ENCODE measurements at regions not wholly inside any gene's neighbourhood (a gene's known extent, or its start where the extent isn't known, plus 50 kb on each side); places are given as distances from the start of the nearest gene placed in this dataset.
A peak's percentile ranks its signal among the peaks of the same experiment; 100 is the strongest.

DNA sequence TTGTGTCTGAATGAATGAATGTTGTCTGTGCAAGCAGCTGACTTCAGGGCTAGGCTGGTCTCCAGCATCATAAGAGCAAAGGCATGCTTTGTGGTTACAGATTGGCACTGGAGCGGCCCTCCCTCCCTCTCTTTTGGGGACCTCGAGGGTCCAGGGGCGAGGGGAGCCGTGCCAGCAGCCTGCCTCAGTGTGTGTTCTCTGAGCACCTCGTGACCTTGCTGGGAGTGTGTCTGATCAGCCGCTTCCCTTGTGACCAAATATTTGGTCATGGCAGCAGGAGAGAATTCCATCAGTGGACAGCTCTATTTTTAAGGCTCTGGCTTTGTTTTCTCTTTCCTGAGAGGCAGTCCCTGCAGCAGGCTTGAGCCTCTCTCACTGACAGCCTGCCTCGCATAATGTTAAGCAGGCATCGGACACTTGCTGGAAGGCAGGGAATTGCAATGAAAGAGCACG, 329.7 kb downstream of the UQCRFS1 start:
- peak; percentile 75 for DNase-seq (ENCODE audit: low spot score)

DNA sequence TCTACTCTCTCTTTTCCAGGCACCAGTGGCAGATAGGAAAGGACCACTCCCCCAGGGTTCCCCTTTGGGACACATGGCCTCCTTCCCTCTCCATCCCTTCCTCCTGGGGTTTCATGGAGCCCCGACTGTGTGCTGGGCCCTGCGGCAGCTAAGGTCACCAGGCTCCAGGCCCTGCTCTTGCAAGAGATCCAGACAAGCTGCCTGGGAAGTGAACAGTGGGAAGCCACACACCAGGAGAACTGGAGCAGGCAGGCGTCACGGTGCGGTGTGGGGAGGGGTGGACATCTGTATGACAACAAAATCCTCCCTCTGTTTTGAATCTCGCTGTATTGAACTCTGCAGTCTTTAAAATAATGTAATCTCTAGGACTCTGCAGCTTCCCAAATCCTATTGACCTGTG, 330.1 kb downstream of the UQCRFS1 start:
- DNase-seq (ENCODE audit: low spot score), result peak; percentile 42

DNA sequence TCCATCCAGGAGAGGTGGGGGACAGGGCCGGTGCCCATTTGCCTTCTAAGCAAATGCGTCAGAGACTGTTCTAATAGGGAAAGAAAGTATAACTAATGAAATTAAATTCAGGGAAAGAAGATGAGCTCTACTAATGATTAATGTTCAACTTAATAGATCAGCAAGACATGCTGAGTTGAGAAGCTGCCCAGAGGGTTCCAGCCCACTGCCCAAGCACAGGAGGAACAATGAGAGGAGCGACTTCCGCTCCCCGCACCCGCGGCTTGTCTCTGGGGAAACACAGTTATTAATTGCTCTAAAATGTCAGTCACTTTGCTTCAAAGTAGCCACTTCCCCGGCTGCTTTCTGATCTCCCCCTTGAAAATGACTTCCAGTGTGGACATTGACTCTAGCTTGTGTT, 331.3 kb downstream of the UQCRFS1 start:
- DNase-seq (ENCODE audit: low spot score), result no peak

DNA sequence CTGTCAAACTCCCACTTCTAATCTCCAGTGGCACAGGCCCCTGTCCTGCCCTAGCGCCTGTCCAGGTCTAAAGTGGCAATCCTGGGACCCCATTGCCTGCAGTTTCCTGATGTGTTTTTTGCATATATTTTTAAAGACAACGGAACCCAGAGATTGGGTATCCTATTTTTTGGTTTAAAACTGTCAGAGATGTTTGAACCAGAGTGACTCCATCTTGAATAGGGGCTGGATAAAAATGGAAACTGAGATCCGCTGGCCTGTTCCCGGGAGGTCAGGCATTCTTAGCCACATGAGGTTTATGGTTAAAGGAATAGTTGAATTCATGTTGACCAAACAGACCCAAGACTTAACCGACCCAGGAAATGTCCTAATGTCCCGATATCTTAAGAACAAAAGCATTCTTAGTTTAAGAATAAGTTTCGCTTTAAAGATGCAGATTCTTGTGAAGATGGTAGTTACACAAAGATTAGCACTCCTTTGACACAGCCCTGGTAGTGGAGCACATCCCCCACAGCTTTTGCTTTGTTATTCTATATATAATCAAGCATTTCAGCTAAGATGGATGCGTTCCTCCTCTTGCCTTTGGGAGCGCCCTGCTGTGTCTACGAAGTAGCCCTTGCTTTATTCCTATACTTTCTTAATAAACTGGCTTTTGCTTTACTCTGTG, 332.1 kb downstream of the UQCRFS1 start:
- no peak for DNase-seq (ENCODE audit: low spot score)

DNA sequence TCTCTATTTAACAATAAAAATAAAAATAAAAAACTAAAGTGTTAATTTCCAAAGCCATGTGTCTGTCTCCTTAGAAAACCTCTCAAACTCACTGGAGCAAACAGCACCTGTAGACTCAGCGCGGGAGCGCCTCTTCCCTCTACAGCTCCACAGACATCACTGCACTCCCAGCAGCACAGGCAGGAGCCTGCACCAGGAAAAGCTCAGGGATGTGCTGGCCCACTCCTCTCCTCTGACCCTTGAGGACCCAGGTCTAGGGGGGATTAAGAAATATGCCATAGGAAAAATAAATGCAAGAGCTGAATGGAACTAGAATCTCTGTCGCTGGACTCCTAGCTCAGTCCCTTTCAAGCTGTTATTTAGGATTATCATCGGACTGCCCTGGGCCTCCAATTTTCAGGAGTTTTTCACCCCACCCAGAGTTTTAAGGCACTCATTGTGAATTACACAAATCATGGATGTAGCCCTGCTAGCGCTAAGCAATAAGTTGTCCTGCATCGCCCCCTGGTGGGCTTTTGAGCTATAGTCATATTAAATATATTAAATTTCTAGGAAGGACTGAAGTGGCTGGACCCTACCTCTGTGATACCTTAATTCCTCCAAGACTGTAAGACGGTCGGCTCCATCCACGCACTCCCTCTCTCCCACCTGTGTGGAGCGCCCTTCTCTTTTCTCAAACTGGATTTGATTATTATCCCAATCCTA, 333.9 kb downstream of the UQCRFS1 start:
- DNase-seq (ENCODE audit: low spot score), result peak; percentile 74

DNA sequence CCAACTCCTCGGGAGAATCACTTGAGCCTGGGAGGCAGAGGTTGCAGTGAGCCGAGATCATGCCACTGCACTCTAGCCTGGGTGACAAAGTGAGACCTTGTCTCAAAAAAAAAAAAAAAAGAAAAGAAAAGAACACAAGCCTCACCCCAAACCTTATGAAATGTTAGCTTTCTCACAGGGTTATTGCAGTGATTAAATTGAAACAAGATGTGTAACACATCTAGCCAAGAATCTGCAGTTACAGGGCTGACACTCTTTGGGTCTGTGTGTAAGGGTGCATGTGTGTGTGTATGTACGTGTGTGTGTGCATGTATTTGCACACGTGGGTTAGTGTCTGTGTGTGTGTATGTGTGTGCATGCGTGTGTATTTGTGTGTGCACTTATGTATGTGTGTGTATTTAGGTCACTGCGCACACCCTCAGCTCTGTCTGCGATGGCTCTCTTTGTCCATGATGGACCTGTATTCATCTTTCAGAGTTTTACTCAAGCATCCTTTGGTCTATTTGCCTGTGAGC, 336.3 kb downstream of the UQCRFS1 start:
- peak; percentile 51 for DNase-seq (ENCODE audit: low spot score)

DNA sequence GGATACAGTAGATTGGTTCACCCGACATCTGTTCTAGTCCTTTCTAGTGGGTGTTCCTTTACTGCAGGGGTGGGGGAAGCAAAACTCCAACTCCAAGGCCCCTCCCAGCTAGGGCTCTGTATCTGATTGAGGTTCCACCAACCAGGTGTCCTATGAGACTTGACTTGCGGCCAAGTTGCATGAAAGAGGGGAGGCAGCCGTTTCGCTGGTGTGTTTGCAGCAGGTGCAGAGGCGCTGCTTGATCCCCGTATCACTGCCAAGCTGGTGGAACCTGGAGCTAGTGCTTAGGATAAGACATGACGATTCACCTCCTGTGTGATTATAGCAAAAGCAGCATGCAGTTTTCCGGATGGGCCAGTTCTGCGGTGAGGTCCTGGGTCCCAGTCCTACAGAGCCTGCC, 338.2 kb downstream of the UQCRFS1 start:
- DNase-seq (ENCODE audit: low spot score), result no peak

DNA sequence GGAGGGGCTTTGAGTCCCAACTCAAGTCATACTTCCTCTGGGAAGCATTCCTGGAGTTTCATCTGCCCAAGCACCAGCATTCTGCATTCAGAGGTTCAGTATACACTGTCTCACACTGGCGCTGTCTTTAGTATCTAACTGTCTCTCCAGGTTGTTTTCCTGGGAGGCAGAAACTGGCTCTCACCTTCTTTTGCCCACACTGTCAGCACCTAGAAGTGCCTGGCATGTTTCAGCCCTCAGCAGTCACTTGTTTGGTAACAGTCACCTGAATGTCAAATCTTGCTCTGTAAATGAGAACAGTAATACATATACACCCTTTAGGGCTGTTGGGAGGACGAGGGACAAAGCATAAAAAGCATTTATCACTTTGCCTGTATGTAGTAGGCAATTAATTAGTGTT, 339.6 kb downstream of the UQCRFS1 start:
- no peak for DNase-seq (ENCODE audit: low spot score)

DNA sequence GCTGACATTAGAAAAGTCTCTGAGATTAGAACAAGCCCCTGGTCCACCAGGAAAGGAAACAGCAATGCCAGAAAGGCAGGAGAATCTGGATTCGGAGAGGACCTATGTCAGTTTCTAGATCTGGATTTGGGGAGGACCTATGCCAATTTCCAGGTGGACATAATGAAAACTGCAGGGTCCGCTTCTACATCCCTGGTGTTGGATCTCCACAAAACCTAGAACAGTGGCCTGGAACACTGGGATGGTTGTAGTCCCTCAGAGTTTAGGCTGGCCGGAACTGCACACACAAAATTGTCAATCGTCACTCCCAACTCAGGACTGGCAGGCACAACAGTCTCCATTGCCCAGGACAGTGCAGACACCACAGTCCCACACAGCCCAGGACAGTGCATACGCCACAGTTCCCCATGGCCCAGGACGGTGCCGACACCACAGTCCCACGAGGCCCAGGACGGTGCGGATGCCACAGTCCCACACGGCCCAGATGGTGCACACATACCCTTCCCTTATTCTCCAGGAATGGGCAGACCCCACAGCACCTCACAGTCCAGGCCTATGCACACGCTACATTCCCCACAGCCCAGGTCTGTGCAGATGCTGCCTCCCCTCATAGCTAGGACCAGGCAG, 341.7 kb downstream of the UQCRFS1 start:
- no peak for DNase-seq (ENCODE audit: low spot score)

DNA sequence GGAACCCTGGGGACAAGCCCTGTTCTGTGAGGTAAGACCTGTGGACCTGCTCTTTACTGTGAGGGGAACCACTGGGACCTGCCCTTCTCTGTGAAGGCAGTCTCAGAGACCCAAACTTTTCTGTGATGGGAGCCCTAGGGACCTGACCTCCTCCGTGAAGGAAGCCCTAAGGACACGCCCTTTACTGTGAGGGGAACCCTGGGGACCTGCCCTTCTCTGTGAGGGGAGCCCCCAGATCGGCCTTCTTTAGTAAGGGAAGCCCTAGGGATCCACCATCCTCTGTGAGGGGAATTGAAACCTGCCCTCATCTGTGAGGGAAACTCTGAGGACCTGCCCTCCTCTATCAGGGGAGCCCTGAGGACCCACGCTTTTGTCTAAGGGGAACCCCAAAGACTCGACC, 343.5 kb downstream of the UQCRFS1 start:
- no peak for DNase-seq (ENCODE audit: low spot score)

DNA sequence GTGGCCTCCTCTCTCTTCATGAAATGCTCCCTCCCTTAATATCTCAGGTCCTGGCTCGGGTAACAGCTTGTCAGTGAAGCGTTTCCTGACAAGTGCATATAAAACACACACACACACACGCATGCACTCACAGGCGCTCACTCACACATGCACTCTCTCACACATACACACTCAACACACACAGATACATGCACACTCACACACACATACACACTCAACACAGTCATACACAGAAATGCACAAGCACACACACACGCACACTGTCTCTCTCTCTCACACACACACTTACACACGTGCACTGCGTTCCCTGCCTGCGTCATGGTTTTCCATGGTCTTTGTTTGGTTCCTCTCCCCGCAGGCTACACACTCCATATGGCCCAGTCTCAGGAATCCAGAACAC, 344.1 kb downstream of the UQCRFS1 start:
- no peak for DNase-seq (ENCODE audit: low spot score)

DNA sequence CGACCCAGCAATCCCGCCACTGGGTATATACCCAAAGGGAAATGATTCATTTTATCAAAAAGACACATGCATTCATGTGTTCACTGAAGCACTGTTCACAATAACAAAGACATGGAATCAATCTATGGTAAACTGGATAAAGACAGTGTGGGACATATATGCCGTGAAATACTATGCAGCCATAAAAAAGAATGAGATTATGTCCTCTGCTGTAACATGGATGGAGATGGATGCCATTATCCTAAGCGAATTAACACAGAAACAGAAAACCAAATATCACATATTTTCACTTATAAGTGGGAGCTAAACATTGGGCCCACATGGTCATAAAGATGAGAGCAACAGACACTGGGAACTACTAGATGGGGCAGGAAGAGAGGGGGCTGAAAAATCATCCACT, 345.0 kb downstream of the UQCRFS1 start:
- no peak for DNase-seq (ENCODE audit: low spot score)

DNA sequence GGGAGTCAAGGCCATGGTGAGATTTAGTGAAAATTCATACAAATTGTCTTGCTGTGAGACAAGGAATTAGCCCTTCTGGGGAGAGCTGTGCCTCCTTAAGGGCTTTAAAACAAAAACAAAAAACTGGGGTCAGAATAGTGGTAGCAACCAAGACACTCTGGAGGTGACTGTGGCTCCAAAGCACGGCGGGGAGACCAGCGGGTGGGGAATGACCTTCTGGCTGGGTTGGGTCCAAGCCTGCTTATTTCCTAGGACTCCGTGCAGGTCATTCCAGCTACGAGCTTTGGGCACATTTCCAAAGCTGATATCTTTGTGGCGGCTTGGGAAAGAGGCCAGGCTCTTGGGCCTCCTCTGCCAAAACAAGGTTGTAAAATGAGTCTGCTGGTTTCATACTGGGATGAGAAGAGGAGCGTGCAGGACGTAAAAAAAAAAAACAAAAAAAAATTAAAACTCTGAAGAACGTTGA, 348.3 kb downstream of the UQCRFS1 start:
- no peak for DNase-seq (ENCODE audit: low spot score)

DNA sequence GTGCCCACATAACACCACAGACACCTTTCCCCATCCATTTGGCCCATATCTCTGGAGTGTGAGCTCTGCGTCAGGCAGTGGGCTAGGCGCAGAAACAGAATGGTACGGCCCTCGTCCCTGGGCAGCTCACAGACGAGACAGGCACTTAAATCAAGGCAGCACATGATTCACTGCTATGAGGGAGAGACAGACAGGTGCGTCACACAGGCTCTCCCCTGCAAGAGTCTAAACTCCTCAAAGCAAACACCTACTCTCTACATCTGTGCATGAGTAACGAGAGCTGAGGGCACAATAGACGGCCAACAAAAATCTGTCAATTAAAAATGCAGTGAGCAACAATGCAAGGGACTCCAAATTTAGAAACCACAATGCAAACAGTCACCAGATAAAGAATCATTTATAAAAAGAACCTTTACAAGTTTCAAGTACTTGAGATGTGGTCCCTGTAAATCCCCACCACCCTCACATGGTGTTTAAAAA, 348.9 kb downstream of the UQCRFS1 start:
- no peak for DNase-seq (ENCODE audit: low spot score)

DNA sequence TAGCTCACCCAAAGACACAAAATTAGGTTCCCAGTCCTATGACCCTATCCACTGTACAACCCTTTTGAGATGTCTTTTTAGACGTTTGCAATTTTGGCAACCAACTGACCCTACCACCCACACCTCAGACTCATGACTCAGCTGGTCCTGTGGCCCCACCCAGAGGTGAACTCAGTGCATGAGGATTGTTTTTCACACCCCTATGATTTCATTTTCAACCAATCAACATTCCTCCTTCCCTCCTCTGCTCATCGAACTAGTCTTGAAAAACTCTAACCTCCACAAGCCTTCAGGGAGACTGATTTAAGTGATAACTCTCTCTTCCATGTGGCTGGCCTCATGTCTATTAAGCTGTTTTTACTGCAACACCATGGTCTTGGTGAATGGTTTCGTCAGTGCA, 350.7 kb downstream of the UQCRFS1 start:
- no peak for DNase-seq (ENCODE audit: low spot score)

DNA sequence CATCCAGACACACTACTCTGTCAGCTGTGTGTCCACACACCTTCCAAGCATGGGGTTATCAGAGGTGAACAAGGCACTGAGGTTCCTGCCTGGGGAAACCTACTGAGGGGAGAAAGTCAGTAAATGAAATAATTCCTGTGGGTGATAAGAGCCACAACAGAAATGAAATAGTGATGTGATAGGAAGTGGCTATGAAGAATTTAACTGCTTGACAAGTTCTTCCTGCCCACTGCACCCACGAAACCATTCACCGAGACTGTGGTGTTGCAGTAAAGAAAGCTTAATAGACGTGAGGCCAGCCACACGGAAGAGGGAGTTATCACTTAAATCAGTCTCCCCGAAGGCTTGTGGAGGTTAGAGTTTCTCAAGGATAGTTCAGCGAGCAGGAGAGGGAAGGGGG, 353.1 kb downstream of the UQCRFS1 start:
- DNase-seq (ENCODE audit: low spot score), result no peak

DNA sequence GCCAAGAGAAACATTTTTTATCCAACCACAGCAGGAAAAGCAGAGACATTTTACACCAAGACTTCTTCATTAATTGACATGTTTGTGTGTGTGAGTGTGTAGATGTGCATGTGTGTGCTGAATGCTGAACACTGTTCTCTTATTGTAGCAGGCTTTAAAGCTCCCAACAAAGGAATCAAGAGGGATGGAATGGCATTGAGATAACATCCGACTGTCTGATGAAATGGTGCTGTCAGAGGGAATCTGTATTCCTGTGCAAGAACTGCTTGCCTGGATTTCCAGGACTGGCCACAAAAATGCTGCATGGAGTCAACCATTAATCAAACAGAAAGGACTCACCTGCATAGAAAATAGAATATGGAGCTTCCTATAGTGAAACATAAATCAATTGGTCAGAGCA, 354.0 kb downstream of the UQCRFS1 start:
- no peak for DNase-seq (ENCODE audit: low spot score)

DNA sequence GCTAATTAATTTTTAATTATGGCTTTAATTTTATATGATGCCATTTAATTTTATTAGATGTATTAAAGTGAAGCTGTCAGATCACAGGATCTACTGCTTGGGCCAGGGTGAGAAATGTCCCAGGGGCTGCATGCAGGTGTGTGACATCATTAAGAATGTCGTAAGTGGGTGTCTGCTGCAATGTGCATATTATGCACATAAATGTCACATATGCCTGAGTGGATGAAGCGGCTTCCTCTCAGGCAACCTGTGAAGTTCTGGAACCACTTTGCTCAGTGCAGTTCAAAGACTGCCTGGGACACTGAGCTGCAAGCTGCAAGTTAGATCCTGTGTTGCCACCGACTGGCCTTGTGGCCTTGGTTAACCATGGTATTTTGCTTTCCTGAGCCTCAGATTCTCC, 355.0 kb downstream of the UQCRFS1 start:
- DNase-seq (ENCODE audit: low spot score), result no peak

DNA sequence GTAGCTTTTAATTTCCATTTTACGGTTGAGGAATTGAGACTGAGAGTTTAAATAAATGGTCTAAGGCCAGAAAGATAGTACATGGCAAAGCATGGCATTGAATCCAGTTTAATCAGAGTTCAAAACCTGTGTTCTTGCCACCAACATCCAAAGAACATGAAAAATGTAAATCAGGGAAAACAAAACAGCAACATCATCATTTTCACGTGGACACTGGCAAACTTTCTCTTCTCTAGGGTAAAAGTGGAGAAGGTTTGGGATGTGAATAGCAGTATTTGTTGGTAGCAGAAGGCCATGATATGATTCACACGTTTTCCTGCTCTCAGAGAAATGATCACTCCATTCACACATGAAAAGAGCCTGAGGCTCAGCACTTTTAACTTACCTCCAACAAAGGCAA, 357.7 kb downstream of the UQCRFS1 start:
- DNase-seq (ENCODE audit: low spot score), result no peak

DNA sequence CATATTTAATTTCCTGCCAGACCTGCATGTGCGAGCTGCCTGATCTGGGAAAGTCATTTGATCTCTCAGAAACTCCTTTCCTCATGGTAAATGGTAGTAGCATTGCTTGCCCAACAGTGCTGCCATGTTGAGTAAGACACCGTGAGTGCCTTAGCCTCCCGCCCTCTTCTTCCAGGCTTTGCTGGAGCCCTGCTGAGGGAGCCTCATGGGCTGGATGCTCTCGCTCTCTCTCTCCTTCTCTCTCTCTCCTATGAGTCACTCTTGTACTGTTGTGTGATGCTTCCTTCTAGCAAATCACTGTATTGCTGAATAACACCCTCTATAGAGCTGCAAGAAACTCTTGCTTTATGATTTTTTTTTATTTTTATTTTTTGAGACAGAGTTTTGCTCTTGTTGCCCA, 365.5 kb downstream of the UQCRFS1 start:
- DNase-seq (ENCODE audit: low spot score), result peak; percentile 70

DNA sequence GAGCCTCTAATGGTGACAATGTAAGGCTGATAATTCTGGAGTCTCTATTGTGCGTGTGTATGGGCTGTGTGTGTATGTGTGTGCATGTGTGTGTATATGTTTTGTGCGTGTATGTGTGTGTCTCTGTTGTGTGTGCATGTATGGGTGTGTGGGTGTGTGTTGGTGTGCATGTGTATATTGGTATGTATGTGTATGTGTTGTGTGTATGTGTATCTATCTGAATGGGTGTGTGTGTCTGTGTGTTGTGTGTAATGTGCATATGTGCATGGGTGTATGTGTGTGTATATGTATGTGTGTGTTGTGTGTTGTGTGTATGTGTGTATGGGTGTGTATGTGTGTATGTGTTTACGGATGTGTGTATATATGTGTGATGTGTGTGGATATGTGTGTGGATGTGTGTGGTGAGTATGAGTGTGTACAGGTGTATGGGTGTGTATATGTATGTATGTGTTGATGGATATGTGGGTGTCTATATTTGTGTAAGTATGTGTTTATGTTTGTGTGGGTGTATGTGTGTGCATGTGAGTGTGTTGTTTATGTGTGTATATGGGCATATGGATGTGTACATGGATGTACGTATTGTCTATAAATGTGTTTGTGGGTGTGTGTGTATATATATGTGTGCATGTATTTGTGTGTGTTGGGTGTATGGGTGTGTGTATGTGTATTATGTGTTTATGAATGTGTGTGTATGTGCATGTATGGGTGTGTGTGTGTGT, 366.7 kb downstream of the UQCRFS1 start:
- DNase-seq (ENCODE audit: low spot score), result no peak

DNA sequence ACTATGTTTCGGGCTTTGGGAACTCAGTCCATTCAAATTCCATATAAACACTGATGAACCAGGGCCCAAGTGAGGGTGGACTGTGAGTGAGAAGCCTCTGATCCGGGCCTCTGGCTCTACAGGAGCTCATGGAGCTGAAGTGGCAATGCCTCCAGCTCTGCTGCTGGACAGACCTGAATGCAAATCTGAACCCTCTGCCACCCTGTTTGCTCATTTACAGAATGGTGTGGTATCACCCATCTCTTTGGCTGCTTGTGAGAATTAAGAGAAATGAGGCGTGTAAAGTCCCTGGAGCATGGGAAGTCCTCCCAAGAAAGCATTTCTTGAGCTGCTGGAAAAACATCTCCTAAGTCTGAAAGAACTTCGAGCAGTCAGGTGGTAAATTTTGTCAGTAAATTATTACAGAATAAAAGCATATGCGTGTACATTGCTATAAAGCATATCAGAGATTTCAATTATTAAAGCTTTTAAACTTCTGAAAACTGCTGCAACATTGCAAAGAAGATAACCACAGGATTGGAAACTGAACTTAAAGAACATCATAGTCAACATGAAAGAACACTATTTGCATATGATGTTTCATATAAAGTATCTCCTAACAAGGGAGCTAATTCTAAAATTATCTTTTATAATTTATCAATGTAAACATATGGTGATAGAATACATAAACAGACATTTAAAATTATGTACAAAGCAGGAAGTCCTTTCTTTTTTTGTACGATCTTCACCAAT, 369.0 kb downstream of the UQCRFS1 start:
- no peak for DNase-seq (ENCODE audit: low spot score)
